HG03521 (cell line): ENCODE measurements at regions not wholly inside any gene's neighbourhood (a gene's known extent, or its start where the extent isn't known, plus 50 kb on each side); places are given as distances from the start of the nearest gene placed in this dataset.

Experiments
- ATAC-seq: cut with Tn5 transposase; IDR thresholded peaks from one replicate; pipeline ENCODE4 v1.9.1; 2021; ENCODE audit warnings: mild to moderate bottlenecking, moderate library complexity; ENCODE audit not compliant: unreplicated experiment

GRCh38 chr9:118028225-118028624, 324.0 kb downstream of the TLR4 start:
- ATAC-seq, result no peak

DNA sequence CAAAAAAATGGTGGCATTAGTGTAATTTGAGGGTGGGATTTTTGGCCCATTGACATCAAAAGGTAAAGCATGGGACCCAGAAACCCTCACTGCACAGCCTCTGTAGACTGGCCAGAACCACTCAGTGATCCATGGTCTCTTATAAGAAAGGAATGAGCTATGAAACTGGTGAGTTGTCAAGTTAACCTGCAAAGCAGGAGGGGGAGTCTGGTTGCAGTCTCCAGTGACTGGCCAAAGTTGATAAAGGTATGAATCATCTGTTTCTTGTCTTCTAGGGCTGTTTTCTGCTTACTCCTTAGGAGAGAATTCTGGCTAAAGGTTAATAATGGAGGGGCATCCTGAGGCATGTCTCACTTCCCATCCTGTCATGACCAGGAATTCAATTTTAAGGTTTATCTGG, 325.2 kb downstream of the TLR4 start:
- no peak for ATAC-seq

- no peak for ATAC-seq
These were observed 330.5 kb downstream of the TLR4 start for GRCh38 chr9:118034701-118035100.

GRCh38 chr9:118038713-118039112, 334.5 kb downstream of the TLR4 start:
- no peak for ATAC-seq

DNA sequence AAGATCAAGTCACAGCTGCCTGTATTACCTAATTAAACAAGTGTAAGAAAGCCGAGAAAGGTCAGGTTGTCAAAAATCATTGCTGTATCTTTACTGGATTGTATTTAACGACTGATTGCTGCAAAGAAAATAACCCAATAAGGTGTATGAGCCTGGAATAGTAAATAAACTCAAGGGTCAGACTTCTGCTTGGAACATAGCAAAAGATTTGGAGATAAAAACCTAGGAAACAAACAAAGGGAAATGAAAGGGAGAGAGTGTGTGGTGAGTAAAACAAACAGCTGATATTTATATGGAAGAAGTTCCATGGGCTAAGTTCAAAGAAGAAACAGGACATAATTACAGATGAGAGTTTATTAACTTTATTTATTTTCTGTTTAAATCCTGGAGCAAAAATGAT, 354.0 kb downstream of the TLR4 start:
- ATAC-seq, result no peak

GRCh38 chr9:118059484-118060278, 355.5 kb downstream of the TLR4 start:
- ATAC-seq, result no peak

DNA sequence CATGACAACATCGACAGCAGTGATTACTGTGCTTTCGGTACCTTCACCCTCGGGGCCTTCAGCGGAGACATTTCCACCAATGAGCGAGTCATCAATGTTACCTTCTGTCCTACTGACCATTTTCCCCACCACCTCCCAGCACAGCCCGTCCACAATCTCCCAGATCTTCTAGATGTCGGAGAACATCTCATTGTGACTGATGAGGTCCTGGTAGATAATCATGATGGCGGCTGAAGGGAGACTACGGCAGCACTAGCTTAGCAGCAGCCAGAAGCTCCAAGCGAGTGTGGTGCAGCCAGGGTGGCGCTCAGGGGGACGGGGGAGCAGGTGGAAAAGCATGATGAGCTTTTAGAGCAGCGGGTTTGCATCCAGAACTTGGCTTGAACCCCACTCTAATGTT, 379.0 kb downstream of the TLR4 start:
- ATAC-seq, result no peak

DNA sequence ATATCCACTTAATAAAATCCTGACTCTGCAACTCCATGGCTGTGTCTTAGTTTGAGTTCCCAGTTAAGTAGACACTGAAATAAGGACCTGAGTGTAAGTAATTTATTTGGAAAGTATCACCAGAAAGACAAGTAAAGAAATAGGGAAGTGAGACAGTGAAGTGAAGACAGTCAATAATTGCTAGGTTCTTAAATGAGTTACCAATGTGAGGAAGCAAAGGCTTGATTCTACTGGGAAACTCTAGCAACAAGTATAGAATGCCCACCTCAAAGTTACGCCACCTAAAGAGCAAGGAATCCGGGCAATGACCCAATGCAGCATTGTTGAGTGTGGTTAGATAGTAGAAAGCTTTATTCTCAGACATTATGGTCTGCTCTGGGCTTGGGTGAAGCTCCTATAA, 383.9 kb downstream of the TLR4 start:
- no peak for ATAC-seq

DNA sequence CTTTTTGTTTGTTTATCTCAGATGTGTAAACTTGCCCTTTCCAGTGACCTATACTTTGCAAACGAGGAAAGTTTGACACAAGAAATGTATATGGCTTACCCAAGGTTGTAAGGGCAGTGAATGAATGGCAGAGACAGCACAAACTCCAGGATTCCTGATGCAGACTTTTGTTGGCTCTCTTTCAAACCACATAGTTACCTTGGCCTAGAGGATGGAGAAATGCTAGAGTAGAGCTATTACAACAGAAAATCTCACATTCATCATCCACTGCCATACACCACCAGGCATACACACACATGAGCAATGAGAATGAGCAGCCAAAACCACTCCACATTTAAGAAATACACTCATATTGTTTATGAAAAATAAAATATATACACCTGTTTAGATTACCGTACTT, 387.0 kb downstream of the TLR4 start:
- ATAC-seq, result no peak

DNA sequence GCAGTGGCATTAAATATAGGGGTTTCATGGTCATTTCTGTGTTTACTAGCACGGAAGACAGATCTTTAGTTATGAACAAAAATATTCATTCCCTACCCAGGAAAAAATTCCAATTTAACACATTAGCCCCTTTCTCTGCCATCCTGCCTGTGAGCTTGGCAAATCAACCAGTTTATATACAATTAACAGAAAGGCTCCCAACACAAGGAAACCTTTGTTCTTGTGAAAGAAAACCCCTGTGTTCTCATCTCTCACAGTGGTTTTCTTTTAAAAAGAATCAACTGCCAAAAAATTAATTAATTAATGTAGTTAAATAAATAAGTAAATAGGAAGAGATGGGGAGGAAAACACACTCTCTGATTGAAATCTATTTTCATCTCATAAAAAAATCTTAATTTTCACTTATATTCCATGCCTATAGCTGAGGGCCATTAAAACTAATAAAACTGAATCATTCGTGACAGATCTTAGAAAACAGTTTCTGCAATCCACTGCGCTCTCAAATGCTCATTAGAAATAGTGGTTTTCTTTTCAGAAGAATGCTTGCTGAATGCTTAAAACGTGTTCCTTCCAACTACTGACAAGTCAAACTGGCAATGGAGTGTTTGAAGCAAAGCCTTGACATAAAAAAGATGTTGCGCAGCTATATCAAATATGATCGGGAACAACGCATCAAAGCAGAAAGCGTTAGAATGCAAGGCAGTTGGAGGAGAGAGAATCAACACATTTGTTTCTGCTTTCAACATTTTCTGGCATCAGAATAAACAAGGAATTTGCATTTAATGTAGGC, 387.7 kb downstream of the TLR4 start:
- no peak for ATAC-seq

GRCh38 chr9:118094387-118094786, 390.2 kb downstream of the TLR4 start:
- ATAC-seq, result no peak

- ATAC-seq, result no peak
These were observed 396.6 kb downstream of the TLR4 start for GRCh38 chr9:118100529-118101419.

GRCh38 chr9:118104363-118104762, 400.2 kb downstream of the TLR4 start:
- no peak for ATAC-seq

GRCh38 chr9:118108971-118109370, 404.8 kb downstream of the TLR4 start:
- ATAC-seq, result no peak

DNA sequence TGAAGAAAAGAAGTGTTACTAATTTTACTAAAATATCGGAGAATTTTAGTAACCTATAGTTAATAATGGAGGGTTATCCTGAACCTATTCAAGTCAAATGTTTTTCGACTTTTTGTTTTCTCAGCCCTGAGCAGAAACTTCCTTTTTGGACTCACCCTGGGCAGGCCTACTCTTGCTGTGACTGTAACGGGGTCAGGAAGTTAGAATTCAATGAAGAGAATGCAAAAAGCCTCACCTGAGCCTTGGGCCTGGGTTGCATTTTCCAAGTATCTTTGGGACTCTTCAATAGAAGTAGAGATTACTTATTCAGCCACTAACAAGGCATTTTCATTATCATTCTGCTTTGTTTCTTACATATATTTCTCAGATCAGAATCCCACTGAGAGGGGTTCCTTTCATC, 405.3 kb downstream of the TLR4 start:
- no peak for ATAC-seq

DNA sequence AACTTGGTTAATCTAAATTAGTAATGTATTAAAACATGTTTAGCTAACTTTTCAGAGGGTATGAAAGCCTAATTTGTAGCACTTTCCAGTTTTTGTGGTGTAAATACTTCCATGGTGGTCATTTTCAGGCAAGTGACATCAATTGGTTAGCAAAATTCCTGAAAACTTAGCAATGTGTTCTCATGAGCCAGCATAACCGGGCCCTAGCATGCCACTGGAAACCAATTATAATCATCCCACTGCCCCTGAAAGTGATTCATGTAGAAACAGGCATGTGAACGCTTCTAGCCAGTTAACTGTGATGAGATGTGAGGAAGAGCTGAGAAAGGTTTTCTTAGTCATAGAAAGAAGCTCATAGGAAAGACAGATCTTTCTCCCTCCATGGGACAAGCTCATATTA, 417.2 kb downstream of the TLR4 start:
- ATAC-seq, result no peak

DNA sequence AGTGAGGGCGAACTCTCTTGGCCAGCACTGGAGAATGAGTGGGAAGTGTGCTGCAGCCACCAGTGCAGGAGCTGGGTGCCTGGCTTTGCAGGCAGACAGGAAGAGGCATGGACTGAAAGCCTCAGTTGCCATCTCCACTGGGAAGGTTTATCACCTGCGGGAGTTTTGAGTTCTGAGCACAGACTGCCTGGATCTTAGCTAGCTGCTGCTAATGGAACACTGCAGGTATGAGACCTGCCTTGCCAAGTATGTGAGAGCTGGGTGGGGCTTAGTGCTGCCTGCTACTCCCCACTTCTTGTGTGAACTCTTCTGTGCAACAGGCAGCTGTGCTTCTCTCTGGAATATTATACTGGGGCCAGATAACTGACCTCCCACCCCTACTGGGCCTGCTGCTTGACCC, 424.1 kb downstream of the TLR4 start:
- no peak for ATAC-seq

- ATAC-seq, result no peak
These were observed 425.3 kb downstream of the TLR4 start for GRCh38 chr9:118129541-118129940.

GRCh38 chr9:118148990-118149389, 444.8 kb downstream of the TLR4 start:
- ATAC-seq, result no peak

- no peak for ATAC-seq
These were observed 452.6 kb downstream of the TLR4 start for GRCh38 chr9:118156846-118157245.

DNA sequence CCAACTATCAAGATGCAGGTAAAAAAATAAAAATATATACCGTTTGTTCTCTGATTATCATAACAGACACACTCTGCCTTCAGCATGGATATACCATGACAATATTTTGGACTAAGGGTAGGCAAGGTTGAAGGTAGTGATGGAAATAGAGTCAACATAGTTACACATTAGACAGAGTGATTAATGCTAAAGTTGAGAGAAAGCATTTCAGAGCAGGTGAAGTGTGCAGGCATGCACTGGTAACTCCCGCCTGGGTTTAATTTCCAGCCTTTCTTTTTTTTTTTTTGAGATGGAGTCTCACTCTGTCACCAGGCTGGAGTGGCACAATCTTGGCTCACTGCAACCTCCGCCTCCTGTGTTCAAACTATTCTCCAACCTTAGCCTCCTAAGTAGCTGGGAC, 458.5 kb downstream of the TLR4 start:
- ATAC-seq, result no peak
